Spleen (tissue), 11 donors: ENCODE measurements at regions not wholly inside any gene's neighbourhood (a gene's known extent, or its start where the extent isn't known, plus 50 kb on each side); places are given as distances from the start of the nearest gene placed in this dataset.
A peak's percentile ranks its signal among the peaks of the same experiment; 100 is the strongest.

Experiments used
- DNase-seq: peaks from one replicate; pipeline ENCODE4 v3.0.0-alpha.2; 2020
- H3K27ac ChIP-seq, 8 donors: fragments of 200-600 bp; sonication (generic) in 7 of 8; 1 replicate in 4 of 8; 2 replicates in 4 of 8; pipeline versions ENCODE4 v1.5.0 to v1.8.0; 2016 to 2021; ENCODE audit warnings: inconsistent platforms in 4 of 8, mild to moderate bottlenecking in 4 of 8, moderate library complexity in 1 of 8
- H3K27me3 ChIP-seq, 7 donors: fragments of 200-600 bp; sonication (generic) in 6 of 7; replicated peaks in 1 of 7; 1 replicate in 4 of 7; 2 replicates in 3 of 7; pipeline versions ENCODE4 v1.5.0 to v1.8.0; 2016 to 2021; ENCODE audit warnings: inconsistent platforms in 3 of 7, mild to moderate bottlenecking in 1 of 7
- H3K36me3 ChIP-seq, 6 donors: fragments of 200-600 bp; sonication (generic) in 5 of 6; 1 replicate in 4 of 6; 2 replicates in 2 of 6; pipeline versions ENCODE4 v1.5.0 to v1.8.0; 2016 to 2021; ENCODE audit warnings: inconsistent platforms in 2 of 6
- H3K4me1 ChIP-seq, 6 donors: fragments of 200-600 bp; sonication (generic) in 5 of 6; 1 replicate in 3 of 6; 2 replicates in 3 of 6; pipeline versions ENCODE4 v1.5.0 to v1.8.0; 2016 to 2021; ENCODE audit warnings: inconsistent platforms in 3 of 6
- H3K4me3 ChIP-seq, 8 donors: fragments of 200-600 bp; sonication (generic) in 7 of 8; 1 replicate in 4 of 8; 2 replicates in 4 of 8; pipeline versions ENCODE4 v1.5.0 to v1.8.0; 2016 to 2021; ENCODE audit warnings: inconsistent platforms in 4 of 8, mild to moderate bottlenecking in 4 of 8, moderate library complexity in 2 of 8
- H3K9me3 ChIP-seq, 8 donors: fragments of 200-600 bp; sonication (generic) in 7 of 8; 1 replicate in 4 of 8; 2 replicates in 4 of 8; pipeline versions ENCODE4 v1.5.0 to v1.8.0; 2016 to 2021; ENCODE audit warnings: inconsistent platforms in 4 of 8
- POLR2A ChIP-seq, 3 donors: fragments of 450-650 bp; IDR thresholded peaks; one replicate each; pipeline ENCODE4 v1.5.1; 2017; ENCODE audit warnings: antibody characterized with exemption in 3 of 3, mild to moderate bottlenecking in 1 of 3
- POLR2AphosphoS5 ChIP-seq, 3 donors: sonication (generic); formaldehyde crosslinking; IDR thresholded peaks; one replicate each; pipeline ENCODE4 v1.5.1; 2017; ENCODE audit warnings: antibody characterized with exemption in 3 of 3
- WGBS, 5 donors: extraction: QIAGEN DNeasy Blood & Tissue Kit in 3 of 5; methylation state at CpG; one replicate each; pipeline versions ENCODE4 v1.1.5 to v1.1.7; 2013 to 2018; 5-methylcytosine and 5-hydroxymethylcytosine counted together
- intact Hi-C: fragments of 100-400 bp; cut with DNase I; formaldehyde crosslinking; loops from one replicate; pipeline ENCODE4 v1.15.0; 2023; ENCODE audit warnings: low total_unique reads
- TF ChIP-seq, protein P1 (sequence below), 11 experiments: fragments of 200-600 bp in 7 of 11; fragments of 450-650 bp in 4 of 11; sonication (generic) in 4 of 11; IDR thresholded peaks in 8 of 11; conservative IDR thresholded peaks in 3 of 11; 1 replicate in 7 of 11; 2 replicates in 4 of 11; pipeline versions ENCODE4 v1.4.0 to v1.8.0; 2016 to 2021; ENCODE audit warnings: antibody characterized with exemption in 11 of 11, inconsistent platforms in 4 of 11, mild to moderate bottlenecking in 1 of 11
- donor health status: healthy with polysubstance abuse.
- donor health status: DM: no; HTN: no; CAD: no; lungs with moderate emphysema.
- donor health status: DM: no; HTN: no; CAD: no.
- donor health status: Bipolar disorder and iron deficiency.
- donor health status: healthy.
- donor health status: DM: no; HTN: no; CAD: no.
- donor health status: DM: yes; HTN: yes; CAD: no.

- no peak for DNase-seq
- H3K27me3 ChIP-seq: no peaks in the 10 kb centered on the region
- intact Hi-C loops: no loop called here
- no peaks in the 10 kb centered on the region for H3K9me3 ChIP-seq
- H3K27ac ChIP-seq: peak overlapping the region in 3 of 8 donors; percentile 66 to 80 (median 75)
- no peaks in the 10 kb centered on the region for H3K36me3 ChIP-seq
- TF ChIP-seq POLR2AphosphoS5 (IDR thresholded peaks at IDR 0.05) (no peak), POLR2A (IDR thresholded peaks at IDR 0.05) (no peak)
- TF ChIP-seq, protein P1, sequence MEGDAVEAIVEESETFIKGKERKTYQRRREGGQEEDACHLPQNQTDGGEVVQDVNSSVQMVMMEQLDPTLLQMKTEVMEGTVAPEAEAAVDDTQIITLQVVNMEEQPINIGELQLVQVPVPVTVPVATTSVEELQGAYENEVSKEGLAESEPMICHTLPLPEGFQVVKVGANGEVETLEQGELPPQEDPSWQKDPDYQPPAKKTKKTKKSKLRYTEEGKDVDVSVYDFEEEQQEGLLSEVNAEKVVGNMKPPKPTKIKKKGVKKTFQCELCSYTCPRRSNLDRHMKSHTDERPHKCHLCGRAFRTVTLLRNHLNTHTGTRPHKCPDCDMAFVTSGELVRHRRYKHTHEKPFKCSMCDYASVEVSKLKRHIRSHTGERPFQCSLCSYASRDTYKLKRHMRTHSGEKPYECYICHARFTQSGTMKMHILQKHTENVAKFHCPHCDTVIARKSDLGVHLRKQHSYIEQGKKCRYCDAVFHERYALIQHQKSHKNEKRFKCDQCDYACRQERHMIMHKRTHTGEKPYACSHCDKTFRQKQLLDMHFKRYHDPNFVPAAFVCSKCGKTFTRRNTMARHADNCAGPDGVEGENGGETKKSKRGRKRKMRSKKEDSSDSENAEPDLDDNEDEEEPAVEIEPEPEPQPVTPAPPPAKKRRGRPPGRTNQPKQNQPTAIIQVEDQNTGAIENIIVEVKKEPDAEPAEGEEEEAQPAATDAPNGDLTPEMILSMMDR (IDR thresholded peaks at IDR 0.05 in 8 of 11, conservative IDR thresholded peaks at IDR 0.05 in 3 of 11): no peak
- H3K4me1 ChIP-seq: peaks cover 0 to 50% (median 10%) of the 10 kb centered on the region in 6 donors
- H3K4me3 ChIP-seq: no peak overlapping the region
Observed at GRCh38 chr10:88047579-88047978, 184.2 kb downstream of the PTEN start.

GRCh38 chr10:88048312-88048711, 184.9 kb downstream of the PTEN start:
- 93 to 100% (median 97%) methylated on average over 1 of the region's 1 CpG for WGBS, 5 donors
- intact Hi-C loops: no loop called here
- H3K27ac ChIP-seq: no peak overlapping the region
- TF ChIP-seq POLR2AphosphoS5 (IDR thresholded peaks at IDR 0.05) (no peak), POLR2A (IDR thresholded peaks at IDR 0.05) (no peak)
- TF ChIP-seq, protein P1 (IDR thresholded peaks at IDR 0.05 in 8 of 11, conservative IDR thresholded peaks at IDR 0.05 in 3 of 11): no peak
- peaks cover 0 to 42% (median 7%) of the 10 kb centered on the region in 6 donors for H3K4me1 ChIP-seq
- no peaks in the 10 kb centered on the region for H3K9me3 ChIP-seq
- DNase-seq: no peak
- H3K36me3 ChIP-seq: no peaks in the 10 kb centered on the region
- no peak overlapping the region for H3K4me3 ChIP-seq
- H3K27me3 ChIP-seq: no peaks in the 10 kb centered on the region

- Histone ChIP-seq H3K4me3 (no peak overlapping the region), H3K27me3 (no peaks in the 10 kb centered on the region), H3K27ac (no peak overlapping the region), H3K36me3 (no peaks in the 10 kb centered on the region), H3K9me3 (no peaks in the 10 kb centered on the region), H3K4me1 (peaks cover 0 to 36% (median 7%) of the 10 kb centered on the region in 6 donors)
- intact Hi-C loops: no loop called here
- TF ChIP-seq, protein P1 (IDR thresholded peaks at IDR 0.05 in 8 of 11, conservative IDR thresholded peaks at IDR 0.05 in 3 of 11): no peak
- TF ChIP-seq POLR2AphosphoS5 (IDR thresholded peaks at IDR 0.05) (no peak), POLR2A (IDR thresholded peaks at IDR 0.05) (no peak)
- WGBS, 5 donors: 88 to 91% (median 88%) methylated on average over 3 of the region's 3 CpGs
- no peak for DNase-seq
Observed at GRCh38 chr10:88049204-88049603, 185.8 kb downstream of the PTEN start.

- intact Hi-C loops: no loop called here
- WGBS, 5 donors: 88 to 98% (median 97%) methylated on average over 1 of the region's 1 CpG
- Histone ChIP-seq H3K36me3 (no peaks in the 10 kb centered on the region), H3K27ac (peak overlapping the region in 1 of 8 donors; percentile 12), H3K4me3 (no peak overlapping the region), H3K4me1 (peaks cover 0 to 30% (median 19%) of the 10 kb centered on the region in 6 donors), H3K27me3 (no peaks in the 10 kb centered on the region), H3K9me3 (no peaks in the 10 kb centered on the region)
- DNase-seq: no peak
- TF ChIP-seq POLR2A (IDR thresholded peaks at IDR 0.05): no peak
- TF ChIP-seq, protein P1 (IDR thresholded peaks at IDR 0.05 in 8 of 11, conservative IDR thresholded peaks at IDR 0.05 in 3 of 11): no peak
- TF ChIP-seq POLR2AphosphoS5 (IDR thresholded peaks at IDR 0.05): no peak
Observed at GRCh38 chr10:88057720-88058119, 194.3 kb downstream of the PTEN start.
